Kidney (tissue), 13 donors: ENCODE measurements at regions not wholly inside any gene's neighbourhood (a gene's known extent, or its start where the extent isn't known, plus 50 kb on each side); places are given as distances from the start of the nearest gene placed in this dataset.

Experiments used
- DNase-seq, 5 donors: peaks; one replicate each; pipeline ENCODE4 v3.0.0-alpha.2; 2013 to 2020
- FAIRE-seq: peaks from 2 replicates; lab custom pipeline; 2012; peaks lifted over from hg19 to GRCh38; lab: Jason Lieb, UNC
- H3K27ac ChIP-seq, 2 donors: one replicate each; pipeline ENCODE4 v1.7.0; 2013; ENCODE audit warnings: low read depth in 2 of 2, low read length in 2 of 2, inconsistent platforms in 1 of 2
- H3K27me3 ChIP-seq: one replicate; pipeline ENCODE4 v1.7.1; 2013; ENCODE audit warnings: low read length, inconsistent platforms; ENCODE audit not compliant: control insufficient read depth, insufficient read depth
- H3K36me3 ChIP-seq, 3 donors: one replicate each; pipeline versions ENCODE4 v1.7.0 to v1.7.1; 2013; ENCODE audit warnings: low read length in 3 of 3, control low read depth in 1 of 3, inconsistent platforms in 1 of 3; ENCODE audit not compliant: insufficient read depth in 3 of 3, control insufficient read depth in 2 of 3
- H3K4me1 ChIP-seq, 3 donors: one replicate each; pipeline versions ENCODE4 v1.7.0 to v1.7.1; 2013; ENCODE audit warnings: low read length in 3 of 3, inconsistent platforms in 1 of 3, low read depth in 1 of 3; ENCODE audit not compliant: control insufficient read depth in 2 of 3, insufficient read depth in 2 of 3
- H3K4me3 ChIP-seq, 3 donors: one replicate each; pipeline versions ENCODE4 v1.7.0 to v1.8.1; 2013; ENCODE audit warnings: low read length in 3 of 3, control low read depth in 1 of 3, inconsistent platforms in 1 of 3
- H3K9ac ChIP-seq, 3 donors: one replicate each; pipeline versions ENCODE4 v1.7.0 to v1.7.1; 2013; ENCODE audit warnings: low read length in 3 of 3, control low read depth in 1 of 3, inconsistent platforms in 1 of 3
- H3K9me3 ChIP-seq, 3 donors: one replicate each; pipeline versions ENCODE4 v1.7.0 to v1.7.1; 2013; ENCODE audit warnings: low read length in 3 of 3, control low read depth in 1 of 3, inconsistent platforms in 1 of 3; ENCODE audit not compliant: control insufficient read depth in 2 of 3, insufficient read depth in 1 of 3
- CTCF ChIP-seq: IDR thresholded peaks from 3 replicates; pipeline ENCODE4 v1.5.1; 2012; ENCODE audit warnings: mild to moderate bottlenecking, moderate library complexity, borderline replicate concordance; ENCODE audit not compliant: insufficient read depth; ENCODE audit errors: extremely low read depth
- intact Hi-C: fragments of 100-400 bp; cut with DNase I; formaldehyde crosslinking; loops from one replicate; pipeline ENCODE4 v1.11.1; 2022
- donor health status: control.
- donor health status: control.
- donor health status: control.
- donor health status: control.
- donor health status: control.
- donor health status: DM: yes; HTN: yes; CAD: no.
- donor health status: Normal renal cell carcinoma (clear cell type).

DNA sequence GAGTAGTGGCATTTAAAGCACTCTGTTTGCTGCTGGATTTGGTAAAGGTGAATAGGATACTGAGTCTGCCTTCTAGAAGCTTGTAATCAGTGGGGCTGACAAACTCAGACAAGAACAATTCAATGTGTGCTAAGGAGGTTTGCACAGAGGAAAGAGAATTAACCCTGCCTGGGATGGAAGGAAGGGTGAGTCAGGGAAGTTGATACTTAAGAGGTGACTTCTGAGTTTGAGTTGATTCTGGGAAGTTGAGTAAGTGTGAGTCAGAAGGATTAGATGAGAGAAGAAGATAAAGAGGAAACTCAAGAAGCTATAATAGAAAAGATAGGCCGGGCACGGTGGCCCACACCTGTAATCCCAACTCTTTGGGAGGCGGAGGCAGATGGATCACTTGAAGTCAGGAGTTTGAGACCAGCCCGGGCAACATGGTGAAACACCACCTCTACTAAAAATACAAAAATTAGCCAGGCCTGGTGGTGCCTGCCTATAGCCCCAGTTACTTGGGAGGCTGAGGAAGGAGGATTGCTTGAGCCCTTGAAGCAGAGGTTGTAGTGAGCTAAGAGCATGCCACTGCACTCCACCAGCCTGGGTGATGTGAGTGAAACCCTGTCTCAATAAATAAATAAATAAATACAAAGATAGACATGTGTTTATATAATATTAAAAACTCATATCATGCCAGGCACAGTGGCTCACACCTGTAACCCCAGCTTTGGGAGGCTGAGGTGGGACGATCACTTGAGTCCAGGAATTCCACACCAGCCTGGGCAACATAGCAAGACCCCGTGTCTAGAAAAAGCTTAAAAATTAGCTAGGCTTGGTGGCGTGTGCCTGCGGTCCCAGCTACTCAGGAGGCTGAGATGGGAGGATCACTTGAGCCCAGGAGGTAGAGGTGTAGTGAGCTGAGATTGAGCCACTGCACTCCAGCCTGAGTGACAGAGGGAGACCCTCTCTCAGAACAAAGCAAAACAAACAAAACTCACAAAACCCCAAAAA is 126.8 kb upstream of the CPM start:
- intact Hi-C loops: no loop called here
- DNase-seq (no peak), FAIRE-seq (no peak)
- no peak overlapping the region for H3K4me3 ChIP-seq
- no peak overlapping the region for H3K9ac ChIP-seq
- no peak overlapping the region for H3K27ac ChIP-seq
- TF ChIP-seq CTCF: no peak
- H3K36me3 ChIP-seq: no peaks in the 10 kb centered on the region
- H3K27me3 ChIP-seq: no peaks in the 10 kb centered on the region
- H3K9me3 ChIP-seq: no peaks in the 10 kb centered on the region
- H3K4me1 ChIP-seq: peaks cover 0 to 1% (median 1%) of the 10 kb centered on the region in 3 donors

GRCh38 chr12:69061574-69061973 is 128.6 kb upstream of the CPM start:
- Histone ChIP-seq H3K27ac (peak overlapping the region in 1 of 2 donors; percentile 11), H3K36me3 (no peaks in the 10 kb centered on the region), H3K4me3 (no peak overlapping the region), H3K27me3 (no peaks in the 10 kb centered on the region), H3K9ac (no peak overlapping the region), H3K9me3 (no peaks in the 10 kb centered on the region), H3K4me1 (peaks cover under 1 to 10% (median 4%) of the 10 kb centered on the region in 3 donors)
- DNase-seq (no peak), FAIRE-seq (no peak)
- intact Hi-C loops: no loop called here
- TF ChIP-seq CTCF: no peak

- no peaks in the 10 kb centered on the region for H3K36me3 ChIP-seq
- no peak overlapping the region for H3K9ac ChIP-seq
- peaks cover 4 to 13% (median 6%) of the 10 kb centered on the region in 3 donors for H3K4me1 ChIP-seq
- H3K27ac ChIP-seq: no peak overlapping the region
- no peak overlapping the region for H3K4me3 ChIP-seq
- DNase-seq (no peak), FAIRE-seq (no peak)
- no peaks in the 10 kb centered on the region for H3K9me3 ChIP-seq
- intact Hi-C loops: no loop called here
- H3K27me3 ChIP-seq: no peaks in the 10 kb centered on the region
- no peak for TF ChIP-seq CTCF
Observed at GRCh38 chr12:69062621-69063237, 129.8 kb upstream of the CPM start.
